Adipocyte (in vitro differentiated cells): ENCODE measurements at regions not wholly inside any gene's neighbourhood (a gene's known extent, or its start where the extent isn't known, plus 50 kb on each side); places are given as distances from the start of the nearest gene placed in this dataset.

Experiments used
- DNase-seq: peaks from one replicate; pipeline ENCODE4 v3.0.0-alpha.2; 2015; ENCODE audit warnings: low read depth
- H3K27me3 ChIP-seq: replicated peaks from 2 replicates; pipeline ENCODE4 v1.7.0; 2013; ENCODE audit warnings: mild to moderate bottlenecking, low read length, moderate library complexity; ENCODE audit not compliant: control insufficient read depth, insufficient read depth
- H3K36me3 ChIP-seq: 2 replicates; pipeline ENCODE4 v1.7.0; 2013; ENCODE audit warnings: low read length, mild to moderate bottlenecking, moderate library complexity; ENCODE audit not compliant: control insufficient read depth, insufficient read depth, severe bottlenecking
- H3K4me1 ChIP-seq: 2 replicates; pipeline ENCODE4 v1.7.0; 2013; ENCODE audit warnings: mild to moderate bottlenecking, low read length, moderate library complexity; ENCODE audit not compliant: control insufficient read depth, insufficient read depth
- H3K4me3 ChIP-seq: 2 replicates; pipeline ENCODE4 v1.7.0; 2013; ENCODE audit warnings: mild to moderate bottlenecking, low read length, moderate library complexity
- H3K9ac ChIP-seq: 2 replicates; pipeline ENCODE4 v1.7.0; 2013; ENCODE audit warnings: mild to moderate bottlenecking, low read length, moderate library complexity
- H3K9me3 ChIP-seq: 2 replicates; pipeline ENCODE4 v1.7.0; 2013; ENCODE audit warnings: mild to moderate bottlenecking, low read length, moderate library complexity; ENCODE audit not compliant: control insufficient read depth

DNA sequence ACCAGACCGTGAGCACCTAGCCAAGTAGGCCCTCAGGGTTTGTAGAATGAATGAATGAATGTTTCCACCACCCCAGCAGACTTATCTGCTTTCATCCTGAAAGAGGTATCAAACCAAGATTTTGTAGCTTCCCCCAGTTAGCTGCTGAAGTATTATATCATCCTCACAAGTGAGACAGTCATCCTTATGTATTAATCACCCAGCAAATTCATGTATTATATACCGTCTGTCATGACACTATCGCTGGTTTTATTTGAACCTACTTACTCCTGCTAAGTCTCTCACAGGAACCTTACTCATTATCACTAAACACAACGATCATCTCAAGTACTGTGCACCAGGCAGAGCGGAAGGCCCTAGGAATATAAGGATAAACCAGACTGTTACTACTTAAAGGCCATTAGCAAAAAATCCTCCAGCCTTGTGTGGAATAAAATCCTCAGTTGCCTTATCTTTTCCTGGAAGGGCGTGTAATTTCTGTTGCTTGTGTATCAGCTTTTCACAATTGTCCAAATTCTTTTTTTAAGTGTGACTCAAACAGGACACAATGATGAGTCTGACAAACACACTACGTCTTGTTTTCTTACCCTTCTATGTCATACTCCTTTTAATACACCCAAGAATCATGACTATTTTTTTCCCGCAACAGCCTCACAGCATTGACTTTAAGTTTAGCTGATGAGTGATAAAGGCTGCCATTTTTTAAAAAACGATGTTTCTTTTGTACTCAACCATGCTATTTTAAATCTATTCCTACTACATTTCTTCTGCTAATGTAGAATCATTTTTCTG is 176.1 kb upstream of the KLF14 start:
- peak overlapping the region; percentile 91 for H3K4me3 ChIP-seq
- H3K9ac ChIP-seq: peak overlapping the region; percentile 96
- H3K9me3 ChIP-seq: no peaks in the 10 kb centered on the region
- H3K4me1 ChIP-seq: peaks cover 72% of the 10 kb centered on the region
- H3K27me3 ChIP-seq: no peaks in the 10 kb centered on the region
- peaks cover 29% of the 10 kb centered on the region for H3K36me3 ChIP-seq
- no peak for DNase-seq

DNA sequence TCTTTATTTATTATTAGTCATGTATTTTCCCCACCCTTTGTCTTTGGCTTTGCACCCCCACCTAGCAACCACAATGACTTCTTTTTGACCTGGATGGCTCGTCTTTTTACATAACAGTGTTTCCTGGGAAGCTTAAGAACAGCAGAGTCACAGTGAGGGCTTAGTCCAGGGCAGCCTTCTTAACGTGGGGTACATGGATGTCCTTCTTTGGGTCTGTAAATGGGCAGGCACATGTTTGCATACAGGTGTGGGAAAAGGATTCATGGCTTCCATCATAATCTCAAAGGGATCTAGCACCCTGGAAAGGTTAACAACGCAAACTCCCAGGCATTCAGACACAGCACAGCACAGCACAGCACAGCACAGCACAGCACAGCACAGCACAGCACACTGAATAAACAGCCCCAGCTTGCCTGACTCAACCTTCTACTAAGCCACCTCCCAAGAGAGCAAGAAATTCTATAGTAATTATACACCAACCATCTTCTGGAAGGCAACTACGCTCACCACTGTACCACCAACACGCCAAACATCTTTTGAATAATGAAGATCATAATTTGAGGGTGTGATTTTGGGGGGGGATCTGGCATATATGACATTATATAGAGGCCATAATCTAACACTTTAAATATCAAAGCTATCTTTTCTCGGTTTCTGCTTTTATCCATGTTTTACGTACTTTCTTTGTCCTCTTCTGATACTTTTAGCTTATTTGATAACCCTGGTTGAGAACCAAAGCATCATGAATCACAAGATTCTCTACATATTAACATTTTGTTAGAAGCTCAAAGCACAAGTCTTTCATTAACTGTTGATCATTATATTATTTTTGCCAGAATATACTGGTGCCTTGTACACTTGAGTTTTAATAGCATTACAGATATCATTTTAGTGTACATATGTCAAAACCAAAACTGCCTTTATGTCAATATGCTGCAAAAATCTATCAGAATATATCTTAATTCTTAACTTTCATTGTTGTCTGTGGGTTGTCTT is 177.2 kb upstream of the KLF14 start:
- H3K4me1 ChIP-seq: peaks cover 72% of the 10 kb centered on the region
- H3K36me3 ChIP-seq: peaks cover 18% of the 10 kb centered on the region

DNA sequence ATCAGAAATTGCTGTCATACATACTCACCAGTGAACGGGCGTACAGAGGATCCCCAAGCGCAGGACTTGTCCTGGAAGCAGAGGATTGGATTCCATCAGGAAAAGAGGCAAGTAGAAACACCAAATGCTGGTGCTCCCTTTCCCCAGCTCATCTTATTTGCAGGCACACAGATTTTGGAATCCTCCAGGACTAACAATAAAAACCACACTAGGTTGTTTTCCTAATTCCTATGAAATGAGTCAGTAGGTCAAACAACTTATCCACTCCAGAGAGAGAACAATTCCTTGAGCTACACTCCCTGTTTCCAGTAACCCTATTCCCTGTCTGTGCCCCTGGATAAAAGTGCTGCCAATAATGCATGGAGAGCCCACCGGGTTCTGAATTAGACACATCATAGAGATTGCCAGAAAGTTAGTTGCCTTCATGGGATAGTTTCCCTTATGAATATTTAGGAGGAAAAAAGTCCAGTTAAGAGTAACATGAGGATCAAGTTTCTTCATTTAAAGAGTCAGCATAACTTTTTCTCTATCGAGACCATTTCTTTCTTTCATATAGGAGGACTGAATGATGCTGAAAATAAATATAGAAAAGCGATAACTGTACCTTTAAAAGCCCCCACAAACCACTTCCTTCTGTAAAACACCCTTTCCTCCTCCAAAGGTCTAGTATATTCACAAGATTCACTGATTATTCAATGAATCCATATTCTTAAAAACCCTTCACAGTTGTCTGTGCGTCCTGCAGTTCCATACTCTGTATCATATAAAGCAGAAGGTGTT is 178.3 kb upstream of the KLF14 start:
- Histone ChIP-seq H3K27me3 (no peaks in the 10 kb centered on the region), H3K36me3 (peaks cover 13% of the 10 kb centered on the region), H3K9ac (peak overlapping the region; percentile 96), H3K9me3 (no peaks in the 10 kb centered on the region), H3K4me1 (peaks cover 78% of the 10 kb centered on the region), H3K4me3 (peak overlapping the region; percentile 91)
- peak; percentile 83 for DNase-seq

More for the DNA sequence above, 177.2 kb upstream of the KLF14 start:
- no peaks in the 10 kb centered on the region for H3K9me3 ChIP-seq
- H3K9ac ChIP-seq: peak overlapping the region; percentile 96
- H3K4me3 ChIP-seq: peak overlapping the region; percentile 91
- H3K27me3 ChIP-seq: no peaks in the 10 kb centered on the region
- peak; percentile 79 for DNase-seq

DNA sequence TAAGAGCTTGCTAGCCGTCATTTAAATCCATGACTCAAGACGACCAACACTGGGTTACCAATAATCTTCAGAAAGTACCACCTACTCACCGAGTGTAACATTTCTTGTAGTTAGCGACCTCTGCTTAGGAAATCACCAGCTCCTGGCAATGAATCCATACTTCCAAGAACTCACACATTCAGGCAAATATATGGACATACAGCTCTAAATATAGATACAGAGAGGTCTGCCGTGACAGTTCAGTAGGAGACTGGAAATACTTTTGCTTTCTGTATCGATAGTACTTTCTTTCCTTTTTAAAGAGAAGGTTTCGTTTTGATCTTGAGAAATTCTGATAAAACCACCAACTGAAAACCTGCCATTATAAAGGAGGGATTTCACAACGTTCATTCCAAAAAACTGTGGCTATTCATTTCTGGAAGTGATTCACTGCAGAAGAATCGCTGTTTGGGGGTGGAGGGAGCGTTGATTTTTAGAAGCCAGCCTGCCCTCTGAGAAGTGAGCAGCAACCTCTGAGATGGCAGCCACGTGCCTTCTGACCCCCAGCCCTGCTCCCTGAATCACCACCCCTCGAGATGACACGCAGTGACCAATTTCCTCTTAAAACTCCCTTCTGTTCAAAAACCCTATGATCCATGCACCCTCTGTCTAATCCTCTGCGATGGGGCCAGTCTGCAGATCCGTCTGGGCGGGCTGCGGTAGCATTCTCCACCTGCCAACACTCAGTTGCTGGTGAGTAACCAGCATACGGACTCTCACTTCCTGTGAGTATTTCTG is 179.0 kb upstream of the KLF14 start:
- peaks cover 85% of the 10 kb centered on the region for H3K4me1 ChIP-seq
- DNase-seq: peak; percentile 96
- no peaks in the 10 kb centered on the region for H3K9me3 ChIP-seq
- H3K36me3 ChIP-seq: peaks cover 13% of the 10 kb centered on the region
- no peaks in the 10 kb centered on the region for H3K27me3 ChIP-seq
- peak overlapping the region; percentile 96 for H3K9ac ChIP-seq
- H3K4me3 ChIP-seq: peak overlapping the region; percentile 91

DNA sequence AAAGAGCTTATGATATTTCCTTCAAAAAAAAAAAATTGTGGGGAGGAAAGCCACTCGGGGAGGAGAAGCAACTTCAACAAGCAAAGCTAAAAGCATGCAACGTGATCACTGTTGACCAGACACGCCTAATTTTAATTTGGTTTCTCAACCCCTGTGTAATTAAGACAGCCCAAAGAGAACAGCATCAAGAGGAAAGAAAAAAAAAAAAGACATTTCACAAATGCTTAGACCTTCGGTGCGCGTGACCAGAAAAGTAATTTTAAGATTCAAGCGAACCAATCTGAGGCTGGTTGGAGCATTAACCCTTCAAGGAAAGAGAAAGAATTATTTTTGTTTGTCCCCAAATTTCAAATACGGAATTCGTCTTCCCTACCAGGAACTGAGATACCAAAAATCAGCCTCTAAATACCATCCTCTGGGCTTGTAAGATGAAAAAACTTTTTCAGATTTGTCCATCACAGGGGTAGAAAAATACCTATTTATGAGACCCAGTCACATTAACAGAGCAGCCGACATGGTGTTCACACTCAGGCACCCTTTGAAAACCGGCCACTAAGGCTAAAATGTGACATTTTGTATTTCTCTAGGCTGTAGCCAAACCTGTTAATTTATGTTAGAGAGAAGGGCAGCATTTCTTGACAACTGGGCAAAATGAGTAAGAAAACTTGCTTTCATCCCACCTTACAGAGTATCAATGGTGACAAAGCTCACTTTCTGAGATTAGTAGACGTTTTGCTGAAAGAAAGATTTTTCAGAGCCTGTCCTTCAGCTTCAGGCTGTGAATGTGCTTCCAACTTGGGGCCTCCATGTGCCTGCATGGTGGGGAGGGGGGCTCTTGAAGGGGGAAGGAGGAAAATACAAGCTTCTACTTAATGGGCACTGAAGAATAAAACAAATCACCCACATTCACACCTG is 179.9 kb upstream of the KLF14 start:
- Histone ChIP-seq H3K9ac (peak overlapping the region; percentile 96), H3K27me3 (no peaks in the 10 kb centered on the region), H3K36me3 (peaks cover 16% of the 10 kb centered on the region), H3K9me3 (no peaks in the 10 kb centered on the region), H3K4me1 (peaks cover 85% of the 10 kb centered on the region), H3K4me3 (peak overlapping the region; percentile 91)
- no peak for DNase-seq

DNA sequence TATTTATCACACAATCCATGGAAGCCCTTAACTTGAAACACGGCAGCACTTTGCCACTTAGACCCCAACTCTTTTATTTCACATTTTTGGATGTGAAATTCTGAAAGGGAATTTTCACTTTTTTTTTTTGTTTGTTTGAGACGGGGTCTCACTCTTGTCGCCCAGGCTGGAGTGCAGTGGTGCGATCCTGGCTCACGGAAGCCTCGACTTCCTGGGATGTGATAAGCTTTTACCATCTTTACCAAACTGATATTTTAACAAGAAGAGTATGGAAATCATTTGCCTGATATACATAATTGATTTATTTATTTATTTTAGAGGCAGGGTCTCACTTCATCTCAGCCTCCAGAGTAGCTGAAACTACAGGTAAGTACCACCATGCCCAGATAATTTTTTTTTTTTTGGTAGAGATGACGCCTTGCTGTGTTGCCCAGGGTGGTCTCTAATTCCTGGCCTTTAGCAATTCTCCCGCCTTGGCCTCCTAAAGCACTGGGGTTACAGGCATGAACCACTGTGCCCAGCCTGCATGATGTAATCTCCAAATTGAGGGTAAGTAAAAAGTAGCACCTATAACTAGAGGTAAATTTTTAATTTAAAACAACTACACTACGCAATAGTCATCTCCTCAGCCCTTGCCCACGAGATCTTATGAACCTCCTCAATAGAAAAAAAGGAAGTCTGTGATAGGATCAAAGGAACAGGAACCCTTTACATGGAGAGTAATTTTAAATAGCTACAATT is 180.7 kb upstream of the KLF14 start:
- H3K27me3 ChIP-seq: no peaks in the 10 kb centered on the region
- H3K4me3 ChIP-seq: peak overlapping the region; percentile 91
- peak overlapping the region; percentile 96 for H3K9ac ChIP-seq
- H3K4me1 ChIP-seq: peaks cover 85% of the 10 kb centered on the region
- no peak for DNase-seq
- H3K36me3 ChIP-seq: peaks cover 14% of the 10 kb centered on the region
- no peaks in the 10 kb centered on the region for H3K9me3 ChIP-seq

DNA sequence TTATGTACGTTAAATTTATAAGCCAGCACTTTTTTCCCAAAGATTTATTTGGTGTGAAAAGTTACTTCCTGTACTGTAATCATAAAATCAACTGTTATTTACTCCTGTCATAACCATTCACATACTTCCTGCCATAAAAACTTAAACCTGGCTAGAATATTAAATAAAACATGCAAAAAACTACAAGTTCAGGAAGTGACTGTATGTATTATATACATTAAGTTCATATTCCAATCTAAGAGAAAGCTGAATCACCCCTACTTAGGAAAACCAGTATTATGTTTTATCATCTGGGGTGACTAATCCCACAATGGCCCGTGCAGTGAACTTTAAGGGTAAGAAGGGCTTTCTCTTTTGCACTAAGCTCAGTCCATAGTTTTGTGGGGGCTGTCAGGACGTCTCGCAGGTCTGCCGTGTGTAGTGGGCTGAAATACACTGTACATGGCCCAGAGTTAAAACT is 183.7 kb upstream of the KLF14 start:
- Histone ChIP-seq H3K9me3 (no peaks in the 10 kb centered on the region), H3K4me1 (peaks cover 85% of the 10 kb centered on the region), H3K4me3 (no peak overlapping the region), H3K27me3 (no peaks in the 10 kb centered on the region), H3K9ac (no peak overlapping the region), H3K36me3 (peaks cover 20% of the 10 kb centered on the region)
- DNase-seq: no peak

DNA sequence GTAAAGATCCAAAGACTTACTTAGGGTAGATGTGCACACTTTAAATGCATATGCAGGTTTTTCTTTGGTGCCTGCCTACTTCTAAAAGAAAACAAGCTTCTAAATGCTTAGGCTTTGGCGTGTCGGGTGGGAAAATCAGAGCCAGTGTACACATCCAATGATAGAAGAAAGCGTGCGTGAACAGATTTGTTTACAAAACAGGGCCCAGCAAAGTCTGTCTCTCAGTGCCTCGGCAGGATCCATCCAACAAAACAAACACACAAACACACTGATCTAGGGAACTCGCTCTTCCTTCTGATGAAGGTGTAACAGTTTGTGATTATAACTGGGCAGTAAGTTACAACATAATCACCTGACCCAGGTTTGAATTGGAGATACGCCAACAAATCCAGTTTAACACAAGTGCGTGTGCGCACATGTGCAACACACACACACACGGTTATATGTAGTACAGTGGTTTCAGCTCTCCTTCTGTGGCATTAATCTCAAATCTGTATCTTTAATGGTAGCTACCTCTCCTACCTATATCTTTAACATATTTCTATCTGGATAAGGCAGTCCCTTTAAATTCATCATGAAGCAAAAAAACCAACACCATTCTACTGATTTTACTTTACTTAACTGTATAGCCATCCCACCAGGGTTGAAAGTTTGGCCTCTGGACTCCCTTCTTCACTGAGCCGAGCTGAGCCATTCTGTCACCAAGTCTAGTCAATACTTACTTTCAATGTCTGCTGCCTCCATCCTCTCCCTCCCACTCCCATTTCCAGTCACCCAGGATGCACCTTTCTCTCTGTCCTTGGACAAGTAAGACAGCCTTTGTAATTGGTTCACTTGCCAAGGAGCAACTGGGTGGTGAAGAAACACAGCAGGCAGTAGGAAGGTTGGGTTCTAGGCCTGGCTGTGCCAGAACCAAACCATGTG is 184.4 kb upstream of the KLF14 start:
- no peak for DNase-seq
- Histone ChIP-seq H3K36me3 (peaks cover 27% of the 10 kb centered on the region), H3K27me3 (no peaks in the 10 kb centered on the region), H3K4me3 (no peak overlapping the region), H3K9ac (no peak overlapping the region), H3K4me1 (peaks cover 91% of the 10 kb centered on the region), H3K9me3 (no peaks in the 10 kb centered on the region)
